ENCODE measurements at regions not wholly inside any gene's neighbourhood (a gene's known extent, or its start where the extent isn't known, plus 50 kb on each side); places are given as distances from the start of the nearest gene placed in this dataset.

GRCh38 chr13:80603351-80603750, 262.4 kb upstream of the SPRY2 start:
- H3K4me3 ChIP-seq (ENCODE audit: control insufficient read depth, low read depth, low read length) = no peak overlapping the region
- DNase-seq (ENCODE audit: low read depth) = peak; percentile 51
- no peak for TF ChIP-seq CTCF (conservative IDR thresholded peaks at IDR 0.05; ENCODE audit: control insufficient read depth, insufficient read depth, low read depth, low read length)

- H3K4me3 ChIP-seq (ENCODE audit: control insufficient read depth, low read depth, low read length) = no peak overlapping the region
- peak; percentile 28 for DNase-seq (ENCODE audit: low read depth)
- TF ChIP-seq CTCF (conservative IDR thresholded peaks at IDR 0.05; ENCODE audit: control insufficient read depth, insufficient read depth, low read depth, low read length) = no peak
Observed at GRCh38 chr13:80599765-80600164, 258.8 kb upstream of the SPRY2 start.

- TF ChIP-seq CTCF (conservative IDR thresholded peaks at IDR 0.05; ENCODE audit: control insufficient read depth, insufficient read depth, low read depth, low read length) = no peak
- no peak overlapping the region for H3K4me3 ChIP-seq (ENCODE audit: control insufficient read depth, low read depth, low read length)
- DNase-seq (ENCODE audit: low read depth) = no peak
Observed at GRCh38 chr13:80598189-80598588, 257.3 kb upstream of the SPRY2 start.

- H3K4me3 ChIP-seq (ENCODE audit: control insufficient read depth, low read depth, low read length) = no peak overlapping the region
- no peak for TF ChIP-seq CTCF (conservative IDR thresholded peaks at IDR 0.05; ENCODE audit: control insufficient read depth, insufficient read depth, low read depth, low read length)
Observed at GRCh38 chr13:80591976-80592740, 251.2 kb upstream of the SPRY2 start.

GRCh38 chr13:80590551-80590950, 249.6 kb upstream of the SPRY2 start:
- no peak for TF ChIP-seq CTCF (conservative IDR thresholded peaks at IDR 0.05; ENCODE audit: control insufficient read depth, insufficient read depth, low read depth, low read length)
- no peak for DNase-seq (ENCODE audit: low read depth)
- H3K4me3 ChIP-seq (ENCODE audit: control insufficient read depth, low read depth, low read length) = no peak overlapping the region

More at GRCh38 chr13:80591976-80592740, 251.2 kb upstream of the SPRY2 start:
- DNase-seq (ENCODE audit: low read depth) = no peak

GRCh38 chr13:80586356-80586755, 245.4 kb upstream of the SPRY2 start:
- no peak for TF ChIP-seq CTCF (conservative IDR thresholded peaks at IDR 0.05; ENCODE audit: control insufficient read depth, insufficient read depth, low read depth, low read length)
- H3K4me3 ChIP-seq (ENCODE audit: control insufficient read depth, low read depth, low read length) = no peak overlapping the region
- DNase-seq (ENCODE audit: low read depth) = peak; percentile 55

All from fibroblast of mammary gland (primary cell).